SK-N-SH treated with all-trans-retinoic acid at 6 μM for 48 hours (cell line): ENCODE measurements at regions not wholly inside any gene's neighbourhood (a gene's known extent, or its start where the extent isn't known, plus 50 kb on each side); places are given as distances from the start of the nearest gene placed in this dataset.

Experiments used
- OSR1 ChIP-seq: fragments of 250-450 bp; sonication (Bioruptor Pico); IDR thresholded peaks from 2 replicates; pipeline ENCODE4 v1.8.0; 2022; ENCODE audit warnings: moderate library complexity, mild to moderate bottlenecking, inconsistent platforms
- RARB ChIP-seq: fragments of 250-450 bp; sonication (Bioruptor Pico); IDR thresholded peaks from 2 replicates; pipeline ENCODE4 v1.8.0; 2021; ENCODE audit warnings: mild to moderate bottlenecking, moderate library complexity
- SNAI2 ChIP-seq: fragments of 250-450 bp; sonication (Bioruptor Pico); IDR thresholded peaks from 2 replicates; pipeline ENCODE4 v1.5.0; 2020; ENCODE audit warnings: mild to moderate bottlenecking, moderate library complexity
- ZFP3 ChIP-seq: fragments of 250-450 bp; sonication (Bioruptor Pico); IDR thresholded peaks from 2 replicates; pipeline ENCODE4 v1.5.0; 2020; ENCODE audit warnings: mild to moderate bottlenecking, moderate library complexity
- ZFP30 ChIP-seq: fragments of 450-650 bp; formaldehyde crosslinking; IDR thresholded peaks from 2 replicates; pipeline ENCODE4 v1.5.0; 2022; ENCODE audit warnings: mild to moderate bottlenecking, moderate library complexity
- ZNF565 ChIP-seq: fragments of 450-650 bp; formaldehyde crosslinking; conservative IDR thresholded peaks from 2 replicates; pipeline ENCODE4 v1.5.0; 2020; ENCODE audit warnings: low read depth, mild to moderate bottlenecking, moderate library complexity
- TF ChIP-seq, protein P1 (sequence below): fragments of 250-450 bp; sonication (Bioruptor Pico); IDR thresholded peaks from 2 replicates; pipeline ENCODE4 v1.5.1; 2020; ENCODE audit warnings: low read depth, mild to moderate bottlenecking, moderate library complexity
- TF ChIP-seq, protein P2 (sequence below): fragments of 250-450 bp; sonication (Bioruptor Pico); IDR thresholded peaks from 2 replicates; pipeline ENCODE4 v1.5.1; 2021; ENCODE audit warnings: mild to moderate bottlenecking, moderate library complexity

DNA sequence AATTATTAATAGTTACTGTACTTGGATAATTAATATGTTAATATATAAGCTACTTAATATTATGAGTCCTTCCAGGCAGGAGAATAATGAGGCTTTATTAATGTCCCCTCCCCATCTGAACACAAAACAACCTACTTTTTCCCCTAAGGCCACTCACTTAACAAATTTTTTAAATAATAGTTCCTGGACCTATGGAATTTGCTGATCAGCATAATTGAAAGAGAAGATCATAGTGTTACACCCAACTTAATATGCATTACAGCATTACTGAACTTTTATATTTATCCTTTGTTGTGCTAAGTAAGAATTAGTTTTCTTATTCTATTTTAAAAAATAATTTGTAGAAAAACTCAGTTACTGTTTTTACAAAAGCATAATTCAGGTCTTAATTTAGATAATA is 1537.7 kb upstream of the GOT2 start:
- TF ChIP-seq ZFP30 (CRISPR knock-in tag): no peak
- no peak for TF ChIP-seq ZFP3 (CRISPR knock-in tag)
- no peak for TF ChIP-seq SNAI2 (CRISPR knock-in tag)
- no peak for TF ChIP-seq RARB (CRISPR knock-in tag)
- no peak for TF ChIP-seq OSR1 (CRISPR knock-in tag)
- no peak for TF ChIP-seq ZNF565 (CRISPR knock-in tag)
- TF ChIP-seq, protein P1, sequence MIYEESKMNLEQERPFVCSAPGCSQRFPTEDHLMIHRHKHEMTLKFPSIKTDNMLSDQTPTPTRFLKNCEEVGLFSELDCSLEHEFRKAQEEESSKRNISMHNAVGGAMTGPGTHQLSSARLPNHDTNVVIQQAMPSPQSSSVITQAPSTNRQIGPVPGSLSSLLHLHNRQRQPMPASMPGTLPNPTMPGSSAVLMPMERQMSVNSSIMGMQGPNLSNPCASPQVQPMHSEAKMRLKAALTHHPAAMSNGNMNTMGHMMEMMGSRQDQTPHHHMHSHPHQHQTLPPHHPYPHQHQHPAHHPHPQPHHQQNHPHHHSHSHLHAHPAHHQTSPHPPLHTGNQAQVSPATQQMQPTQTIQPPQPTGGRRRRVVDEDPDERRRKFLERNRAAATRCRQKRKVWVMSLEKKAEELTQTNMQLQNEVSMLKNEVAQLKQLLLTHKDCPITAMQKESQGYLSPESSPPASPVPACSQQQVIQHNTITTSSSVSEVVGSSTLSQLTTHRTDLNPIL: no peak
- TF ChIP-seq, protein P2, sequence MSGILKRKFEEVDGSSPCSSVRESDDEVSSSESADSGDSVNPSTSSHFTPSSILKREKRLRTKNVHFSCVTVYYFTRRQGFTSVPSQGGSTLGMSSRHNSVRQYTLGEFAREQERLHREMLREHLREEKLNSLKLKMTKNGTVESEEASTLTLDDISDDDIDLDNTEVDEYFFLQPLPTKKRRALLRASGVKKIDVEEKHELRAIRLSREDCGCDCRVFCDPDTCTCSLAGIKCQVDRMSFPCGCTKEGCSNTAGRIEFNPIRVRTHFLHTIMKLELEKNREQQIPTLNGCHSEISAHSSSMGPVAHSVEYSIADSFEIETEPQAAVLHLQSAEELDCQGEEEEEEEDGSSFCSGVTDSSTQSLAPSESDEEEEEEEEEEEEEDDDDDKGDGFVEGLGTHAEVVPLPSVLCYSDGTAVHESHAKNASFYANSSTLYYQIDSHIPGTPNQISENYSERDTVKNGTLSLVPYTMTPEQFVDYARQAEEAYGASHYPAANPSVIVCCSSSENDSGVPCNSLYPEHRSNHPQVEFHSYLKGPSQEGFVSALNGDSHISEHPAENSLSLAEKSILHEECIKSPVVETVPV (CRISPR knock-in tag): no peak
